Pancreas (tissue), 10 donors: ENCODE measurements at regions not wholly inside any gene's neighbourhood (a gene's known extent, or its start where the extent isn't known, plus 50 kb on each side); places are given as distances from the start of the nearest gene placed in this dataset.

Experiments
- ATAC-seq, 4 donors: fragments of 200-7000 bp; cut with Tn5 transposase; one replicate each; pipeline versions ENCODE4 v1.8.0 to v1.9.1; 2020; ENCODE audit warnings: mild to moderate bottlenecking in 4 of 4, moderate library complexity in 4 of 4
- DNase-seq, 6 donors: peaks; one replicate each; pipeline ENCODE4 v3.0.0-alpha.2; 2020
- FAIRE-seq: peaks from 2 replicates; lab custom pipeline; 2012; peaks lifted over from hg19 to GRCh38; lab: Jason Lieb, UNC
- H3K27ac ChIP-seq, 4 donors: fragments of 200-600 bp; sonication (generic); 1 replicate in 3 of 4; 2 replicates in 1 of 4; pipeline versions ENCODE4 v1.5.0 to v1.8.0; 2020
- H3K27me3 ChIP-seq, 4 donors: fragments of 200-600 bp; one replicate each; pipeline ENCODE4 v1.8.0; 2021
- H3K36me3 ChIP-seq, 3 donors: fragments of 200-600 bp; sonication (generic) in 1 of 3; one replicate each; pipeline versions ENCODE4 v1.5.0 to v1.8.0; 2020 to 2021
- H3K4me1 ChIP-seq, 3 donors: fragments of 200-600 bp; one replicate each; pipeline ENCODE4 v1.8.0; 2021
- H3K4me3 ChIP-seq, 4 donors: fragments of 200-600 bp; sonication (generic) in 2 of 4; one replicate each; pipeline versions ENCODE4 v1.5.0 to v1.8.0; 2020 to 2021
- H3K9me3 ChIP-seq, 4 donors: fragments of 200-600 bp; one replicate each; pipeline ENCODE4 v1.8.0; 2021
- WGBS, 2 donors: extraction: QIAGEN DNeasy Blood & Tissue Kit; methylation state at CpG; one replicate each; pipeline ENCODE4 v1.1.7; 2013; 5-methylcytosine and 5-hydroxymethylcytosine counted together
- intact Hi-C, 3 donors: fragments of 100-400 bp; cut with DNase I; formaldehyde crosslinking; loops; one replicate each; pipeline versions ENCODE4 v1.11.1 to v1.14.2; 2022
- TF ChIP-seq, protein P1 (sequence below), 4 donors: fragments of 200-600 bp; sonication (generic) in 3 of 4; IDR thresholded peaks; one replicate each; pipeline versions ENCODE4 v1.5.0 to v1.8.0; 2021; ENCODE audit warnings: antibody characterized with exemption in 4 of 4
- donor health status: healthy with polysubstance abuse.
- donor health status: DM: no; HTN: no; CAD: no; lungs with moderate emphysema.
- donor health status: DM: no; HTN: no; CAD: no.
- donor health status: control.
- donor health status: control.
- donor health status: Bipolar disorder and iron deficiency.
- donor health status: DM: yes; HTN: yes; CAD: no.
- donor health status: DM: no; HTN: no; CAD: no.
- donor health status: DM: no; HTN: no; CAD: no.
- donor health status: DM: yes; HTN: yes; CAD: no.

DNA sequence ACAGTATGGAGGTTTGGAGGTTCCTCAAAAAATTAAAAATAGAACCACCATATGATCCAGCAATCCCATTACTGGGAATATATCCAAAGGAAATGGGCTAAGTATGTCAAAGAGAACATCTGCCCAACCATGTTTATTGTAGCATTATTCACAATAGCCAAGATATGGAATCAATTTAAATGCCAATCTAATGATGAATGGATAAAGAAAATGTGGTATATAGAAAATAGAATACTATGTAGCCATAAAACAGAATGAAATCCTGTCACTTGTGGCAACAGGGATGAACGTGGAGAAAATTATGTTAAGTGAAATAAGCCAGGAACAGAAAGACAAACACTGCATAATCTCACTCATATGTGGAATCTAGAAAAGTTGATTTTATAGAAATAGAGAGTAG is 201.7 kb upstream of the AJAP1 start:
- no peak overlapping the region for H3K4me3 ChIP-seq
- TF ChIP-seq, protein P1, sequence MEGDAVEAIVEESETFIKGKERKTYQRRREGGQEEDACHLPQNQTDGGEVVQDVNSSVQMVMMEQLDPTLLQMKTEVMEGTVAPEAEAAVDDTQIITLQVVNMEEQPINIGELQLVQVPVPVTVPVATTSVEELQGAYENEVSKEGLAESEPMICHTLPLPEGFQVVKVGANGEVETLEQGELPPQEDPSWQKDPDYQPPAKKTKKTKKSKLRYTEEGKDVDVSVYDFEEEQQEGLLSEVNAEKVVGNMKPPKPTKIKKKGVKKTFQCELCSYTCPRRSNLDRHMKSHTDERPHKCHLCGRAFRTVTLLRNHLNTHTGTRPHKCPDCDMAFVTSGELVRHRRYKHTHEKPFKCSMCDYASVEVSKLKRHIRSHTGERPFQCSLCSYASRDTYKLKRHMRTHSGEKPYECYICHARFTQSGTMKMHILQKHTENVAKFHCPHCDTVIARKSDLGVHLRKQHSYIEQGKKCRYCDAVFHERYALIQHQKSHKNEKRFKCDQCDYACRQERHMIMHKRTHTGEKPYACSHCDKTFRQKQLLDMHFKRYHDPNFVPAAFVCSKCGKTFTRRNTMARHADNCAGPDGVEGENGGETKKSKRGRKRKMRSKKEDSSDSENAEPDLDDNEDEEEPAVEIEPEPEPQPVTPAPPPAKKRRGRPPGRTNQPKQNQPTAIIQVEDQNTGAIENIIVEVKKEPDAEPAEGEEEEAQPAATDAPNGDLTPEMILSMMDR (IDR thresholded peaks at IDR 0.05) = no peak
- WGBS, 2 donors = 33 to 71% methylated on average over 1 of the region's 1 CpG
- DNase-seq = no peak
- H3K27me3 ChIP-seq = no peaks in the 10 kb centered on the region
- intact Hi-C loops = no loop called here
- no peaks in the 10 kb centered on the region for H3K4me1 ChIP-seq
- FAIRE-seq = no peak
- no peak overlapping the region for H3K27ac ChIP-seq
- H3K36me3 ChIP-seq = no peaks in the 10 kb centered on the region
- no peak for ATAC-seq
- no peaks in the 10 kb centered on the region for H3K9me3 ChIP-seq

GRCh38 chr1:4460052-4460451 is 194.4 kb upstream of the AJAP1 start:
- Histone ChIP-seq H3K4me3 (no peak overlapping the region), H3K27me3 (no peaks in the 10 kb centered on the region), H3K9me3 (no peaks in the 10 kb centered on the region), H3K36me3 (no peaks in the 10 kb centered on the region), H3K27ac (no peak overlapping the region), H3K4me1 (no peaks in the 10 kb centered on the region)
- no peak for DNase-seq
- TF ChIP-seq, protein P1 (IDR thresholded peaks at IDR 0.05) = no peak
- intact Hi-C loops = no loop called here
- FAIRE-seq = no peak
- WGBS, 2 donors = 56 to 79% methylated on average over 5 of the region's 5 CpGs
- ATAC-seq = no peak

GRCh38 chr1:4460651-4461050 is 193.8 kb upstream of the AJAP1 start:
- intact Hi-C loops = no loop called here
- no peaks in the 10 kb centered on the region for H3K27me3 ChIP-seq
- no peak for ATAC-seq
- H3K27ac ChIP-seq = no peak overlapping the region
- no peaks in the 10 kb centered on the region for H3K9me3 ChIP-seq
- 69 to 79% methylated on average over 14 of the region's 14 CpGs for WGBS, 2 donors
- H3K4me3 ChIP-seq = no peak overlapping the region
- H3K36me3 ChIP-seq = no peaks in the 10 kb centered on the region
- TF ChIP-seq, protein P1 (IDR thresholded peaks at IDR 0.05) = no peak
- no peak for DNase-seq
- FAIRE-seq = no peak
- H3K4me1 ChIP-seq = no peaks in the 10 kb centered on the region

DNA sequence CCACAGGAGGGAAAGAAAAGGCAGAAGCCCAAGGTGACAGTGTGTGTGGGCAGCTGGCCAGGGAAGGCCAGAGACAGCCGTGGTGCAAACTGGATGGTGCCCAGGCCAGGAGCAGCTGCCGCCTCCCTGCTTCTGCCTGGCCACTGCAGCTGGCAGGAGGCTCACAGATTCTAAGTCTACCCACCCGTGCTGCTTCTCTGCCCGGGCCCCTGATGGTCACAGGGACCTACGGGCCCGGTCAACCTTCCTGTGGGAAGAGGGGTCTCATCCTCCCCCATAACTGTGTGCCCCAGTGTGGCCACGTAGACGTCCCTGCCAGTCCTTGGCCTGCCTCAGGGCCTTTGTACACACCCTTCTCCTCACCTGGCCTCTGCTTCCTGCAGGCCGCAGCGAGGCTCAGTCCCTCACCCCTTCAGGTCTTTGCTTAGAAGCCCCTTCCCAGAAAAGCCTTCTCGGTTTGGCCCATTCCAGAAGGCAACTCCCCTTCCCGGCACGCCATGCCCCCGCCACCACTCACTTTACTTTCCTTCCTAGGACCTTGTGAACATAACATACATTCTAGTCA is 192.6 kb upstream of the AJAP1 start:
- Histone ChIP-seq H3K9me3 (no peaks in the 10 kb centered on the region), H3K27me3 (no peaks in the 10 kb centered on the region), H3K36me3 (no peaks in the 10 kb centered on the region), H3K4me3 (no peak overlapping the region), H3K27ac (no peak overlapping the region), H3K4me1 (no peaks in the 10 kb centered on the region)
- WGBS, 2 donors = 78 to 79% methylated on average over 14 of the region's 14 CpGs
- TF ChIP-seq, protein P1 (IDR thresholded peaks at IDR 0.05) = no peak
- intact Hi-C loops = no loop called here
- ATAC-seq = no peak
- DNase-seq = no peak
- FAIRE-seq = no peak

- 65% methylated on average over 12 to 13 of the region's 13 CpGs for WGBS, 2 donors
- TF ChIP-seq, protein P1 (IDR thresholded peaks at IDR 0.05) = no peak
- DNase-seq (no peak), FAIRE-seq (no peak), ATAC-seq (no peak)
- H3K4me1 ChIP-seq = no peaks in the 10 kb centered on the region
- H3K27me3 ChIP-seq = no peaks in the 10 kb centered on the region
- no peaks in the 10 kb centered on the region for H3K36me3 ChIP-seq
- H3K4me3 ChIP-seq = no peak overlapping the region
- no peaks in the 10 kb centered on the region for H3K9me3 ChIP-seq
- no peak overlapping the region for H3K27ac ChIP-seq
- intact Hi-C loops = no loop called here
These were observed 191.5 kb upstream of the AJAP1 start for GRCh38 chr1:4462831-4463484.
